ENCODE measurements at regions not wholly inside any gene's neighbourhood (a gene's known extent, or its start where the extent isn't known, plus 50 kb on each side); places are given as distances from the start of the nearest gene placed in this dataset.

GRCh38 chr10:131797626-131798025, 103.2 kb upstream of the PPP2R2D start:
- TF ChIP-seq GATA2 (IDR thresholded peaks at IDR 0.05; ENCODE audit: low read depth, low read length): no peak
- TF ChIP-seq GATA3 (IDR thresholded peaks at IDR 0.05; ENCODE audit: low read depth, low read length): no peak

All from SH-SY5Y (cell line).